PC-9 (cell line): ENCODE measurements at regions not wholly inside any gene's neighbourhood (a gene's known extent, or its start where the extent isn't known, plus 50 kb on each side); places are given as distances from the start of the nearest gene placed in this dataset.

Experiments used
- BruUV-seq: library from RNA; stranded (reverse); fragments of 400-500 nt; replicated peaks from 2 replicates; lab custom pipeline; 2021; lab: Mats Ljungman, UMichigan
- CTCF ChIA-PET: fragments of 300-600 bp; sonication (Branson Sonifier 250); formaldehyde crosslinking; loops from one replicate; lab custom pipeline; 2022; ENCODE audit warnings: antibody characterized with exemption; lab: Charles Lee
- POLR2A ChIA-PET: fragments of 300-600 bp; sonication (Branson Sonifier 250); formaldehyde crosslinking; loops from one replicate; lab custom pipeline; 2022; ENCODE audit warnings: antibody characterized with exemption; ENCODE audit not compliant: unreplicated experiment; lab: Charles Lee
- DNase-seq, 2 experiments: peaks; one replicate each; pipeline versions ENCODE4 v3.0.0 to v3.0.0-alpha.2; 2015 to 2022; ENCODE audit warnings: mixed read lengths in 1 of 2
- H2AFZ ChIP-seq: fragments of 200-600 bp; sonication (generic); 2 replicates; pipeline ENCODE4 v1.8.1; 2017; ENCODE audit warnings: antibody characterized with exemption
- H3F3A ChIP-seq: fragments of 200-600 bp; sonication (generic); 2 replicates; pipeline ENCODE4 v1.8.1; 2017; ENCODE audit warnings: antibody characterized with exemption, mild to moderate bottlenecking, low read depth; ENCODE audit not compliant: insufficient read depth
- H3K27ac ChIP-seq: fragments of 200-600 bp; sonication (generic); 2 replicates; pipeline ENCODE4 v1.6.1; 2016; ENCODE audit warnings: mixed run types
- H3K27me3 ChIP-seq: fragments of 200-600 bp; sonication (generic); 2 replicates; pipeline ENCODE4 v1.6.1; 2016; ENCODE audit warnings: low read depth, mixed run types; ENCODE audit not compliant: insufficient read depth
- H3K36me3 ChIP-seq: fragments of 200-600 bp; sonication (generic); 2 replicates; pipeline ENCODE4 v1.6.1; 2016; ENCODE audit warnings: low read depth, mixed run types
- H3K4me1 ChIP-seq: fragments of 200-600 bp; sonication (generic); replicated peaks from 2 replicates; pipeline ENCODE4 v1.6.1; 2016; ENCODE audit warnings: mixed run types; ENCODE audit not compliant: insufficient read depth
- H3K4me2 ChIP-seq: fragments of 200-600 bp; sonication (generic); 2 replicates; pipeline ENCODE4 v1.6.1; 2017; ENCODE audit warnings: mixed run types
- H3K4me3 ChIP-seq: fragments of 200-600 bp; sonication (generic); 2 replicates; pipeline ENCODE4 v1.6.1; 2016; ENCODE audit warnings: mixed run types
- H3K79me2 ChIP-seq: fragments of 200-600 bp; sonication (generic); 2 replicates; pipeline ENCODE4 v1.6.1; 2017; ENCODE audit warnings: low read depth, mixed run types
- H3K9me2 ChIP-seq: fragments of 200-600 bp; sonication (generic); 2 replicates; pipeline ENCODE4 v1.8.1; 2017; ENCODE audit warnings: mild to moderate bottlenecking; ENCODE audit not compliant: insufficient read depth
- H3K9me3 ChIP-seq: fragments of 200-600 bp; sonication (generic); 2 replicates; pipeline ENCODE4 v1.8.1; 2016; ENCODE audit warnings: low read depth; ENCODE audit not compliant: insufficient read depth
- H4K20me1 ChIP-seq: fragments of 200-600 bp; sonication (generic); 2 replicates; pipeline ENCODE4 v1.8.1; 2017; ENCODE audit not compliant: insufficient read depth
- EZH2 ChIP-seq: fragments of 200-600 bp; sonication (generic); IDR thresholded peaks from 2 replicates; pipeline ENCODE4 v1.8.0; 2017; ENCODE audit warnings: antibody characterized with exemption, low read depth
- intact Hi-C: fragments of 100-400 bp; cut with micrococcal nuclease; formaldehyde crosslinking; loops from one replicate; pipeline ENCODE4 v1.10.0; 2022; ENCODE audit not compliant: unreplicated experiment
- TF ChIP-seq, protein P1 (sequence below): fragments of 200-600 bp; sonication (generic); conservative IDR thresholded peaks from 2 replicates; pipeline ENCODE4 v1.6.1; 2017; ENCODE audit warnings: mixed run types, antibody characterized with exemption, mild to moderate bottlenecking, moderate library complexity

GRCh38 chr16:26546573-26546972 lies 520.2 kb upstream of the C16orf82 start:
- Histone ChIP-seq H3K27me3 (no peaks in the 10 kb centered on the region), H3K4me2 (no peak overlapping the region), H3K4me1 (no peaks in the 10 kb centered on the region), H2AFZ (no peak overlapping the region), H3K27ac (no peak overlapping the region), H3K9me2 (no peaks in the 10 kb centered on the region), H4K20me1 (no peaks in the 10 kb centered on the region), H3K36me3 (no peaks in the 10 kb centered on the region), H3K79me2 (no peaks in the 10 kb centered on the region), H3F3A (no peaks in the 10 kb centered on the region), H3K4me3 (no peak overlapping the region), H3K9me3 (no peaks in the 10 kb centered on the region)
- DNase-seq, result no peak
- intact Hi-C loops, result no loop called here
- BruUV-seq, result no TSS peak
- TF ChIP-seq, protein P1, sequence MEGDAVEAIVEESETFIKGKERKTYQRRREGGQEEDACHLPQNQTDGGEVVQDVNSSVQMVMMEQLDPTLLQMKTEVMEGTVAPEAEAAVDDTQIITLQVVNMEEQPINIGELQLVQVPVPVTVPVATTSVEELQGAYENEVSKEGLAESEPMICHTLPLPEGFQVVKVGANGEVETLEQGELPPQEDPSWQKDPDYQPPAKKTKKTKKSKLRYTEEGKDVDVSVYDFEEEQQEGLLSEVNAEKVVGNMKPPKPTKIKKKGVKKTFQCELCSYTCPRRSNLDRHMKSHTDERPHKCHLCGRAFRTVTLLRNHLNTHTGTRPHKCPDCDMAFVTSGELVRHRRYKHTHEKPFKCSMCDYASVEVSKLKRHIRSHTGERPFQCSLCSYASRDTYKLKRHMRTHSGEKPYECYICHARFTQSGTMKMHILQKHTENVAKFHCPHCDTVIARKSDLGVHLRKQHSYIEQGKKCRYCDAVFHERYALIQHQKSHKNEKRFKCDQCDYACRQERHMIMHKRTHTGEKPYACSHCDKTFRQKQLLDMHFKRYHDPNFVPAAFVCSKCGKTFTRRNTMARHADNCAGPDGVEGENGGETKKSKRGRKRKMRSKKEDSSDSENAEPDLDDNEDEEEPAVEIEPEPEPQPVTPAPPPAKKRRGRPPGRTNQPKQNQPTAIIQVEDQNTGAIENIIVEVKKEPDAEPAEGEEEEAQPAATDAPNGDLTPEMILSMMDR, result no peak
- no peak for TF ChIP-seq EZH2
- ChIA-PET CTCF (no interaction called here), POLR2A (no interaction called here)

DNA sequence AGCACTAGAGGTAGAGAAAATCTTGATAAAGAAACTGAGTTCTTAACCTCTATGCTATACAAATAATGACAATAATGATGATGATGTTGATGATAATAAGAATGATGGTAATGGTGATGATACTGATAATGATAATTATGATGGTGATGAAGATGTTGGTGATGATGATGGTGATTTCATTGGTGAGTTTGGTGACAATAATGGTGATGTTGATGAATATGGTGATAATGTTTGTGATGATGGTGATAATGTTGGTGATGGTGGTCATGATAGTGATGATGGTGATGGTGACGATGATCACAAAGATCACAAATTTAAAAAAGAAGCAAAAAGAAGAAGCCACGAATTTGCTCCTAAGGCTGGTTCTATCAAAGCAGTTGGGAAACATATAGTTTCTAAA lies 519.0 kb upstream of the C16orf82 start:
- no TSS peak for BruUV-seq
- Histone ChIP-seq H3K9me3 (no peaks in the 10 kb centered on the region), H3K4me3 (no peak overlapping the region), H3K4me2 (no peak overlapping the region), H3K27ac (no peak overlapping the region), H2AFZ (no peak overlapping the region), H3K36me3 (no peaks in the 10 kb centered on the region), H3K27me3 (no peaks in the 10 kb centered on the region), H3K9me2 (no peaks in the 10 kb centered on the region), H3F3A (no peaks in the 10 kb centered on the region), H4K20me1 (no peaks in the 10 kb centered on the region), H3K4me1 (no peaks in the 10 kb centered on the region), H3K79me2 (no peaks in the 10 kb centered on the region)
- intact Hi-C loops, result no loop called here
- no peak for DNase-seq
- CTCF ChIA-PET, result no interaction called here
- POLR2A ChIA-PET, result no interaction called here
- TF ChIP-seq, protein P1, result no peak
- TF ChIP-seq EZH2, result no peak

GRCh38 chr16:26550111-26550610 lies 516.6 kb upstream of the C16orf82 start:
- no peak overlapping the region for H3K27ac ChIP-seq
- BruUV-seq, result no TSS peak
- no peaks in the 10 kb centered on the region for H4K20me1 ChIP-seq
- no peak overlapping the region for H2AFZ ChIP-seq
- H3K9me2 ChIP-seq, result no peaks in the 10 kb centered on the region
- H3K4me3 ChIP-seq, result no peak overlapping the region
- H3K4me2 ChIP-seq, result no peak overlapping the region
- ChIA-PET CTCF (no interaction called here), POLR2A (no interaction called here)
- H3K79me2 ChIP-seq, result no peaks in the 10 kb centered on the region
- H3K36me3 ChIP-seq, result no peaks in the 10 kb centered on the region
- no peak for TF ChIP-seq EZH2
- TF ChIP-seq, protein P1, result no peak
- intact Hi-C loops, result no loop called here
- no peaks in the 10 kb centered on the region for H3K9me3 ChIP-seq
- no peaks in the 10 kb centered on the region for H3K4me1 ChIP-seq
- H3F3A ChIP-seq, result no peaks in the 10 kb centered on the region
- H3K27me3 ChIP-seq, result no peaks in the 10 kb centered on the region
- no peak for DNase-seq
